Bone marrow (tissue), 2 donors: ENCODE measurements at regions not wholly inside any gene's neighbourhood (a gene's known extent, or its start where the extent isn't known, plus 50 kb on each side); places are given as distances from the start of the nearest gene placed in this dataset.

Experiments
- DNase-seq, 2 donors: peaks; one replicate each; lab custom pipeline; 2025; lab: John Stamatoyannopoulos, UW

GRCh38 chr5:30932273-30933017 is 261.0 kb upstream of the CDH6 start:
- no peak for DNase-seq

DNA sequence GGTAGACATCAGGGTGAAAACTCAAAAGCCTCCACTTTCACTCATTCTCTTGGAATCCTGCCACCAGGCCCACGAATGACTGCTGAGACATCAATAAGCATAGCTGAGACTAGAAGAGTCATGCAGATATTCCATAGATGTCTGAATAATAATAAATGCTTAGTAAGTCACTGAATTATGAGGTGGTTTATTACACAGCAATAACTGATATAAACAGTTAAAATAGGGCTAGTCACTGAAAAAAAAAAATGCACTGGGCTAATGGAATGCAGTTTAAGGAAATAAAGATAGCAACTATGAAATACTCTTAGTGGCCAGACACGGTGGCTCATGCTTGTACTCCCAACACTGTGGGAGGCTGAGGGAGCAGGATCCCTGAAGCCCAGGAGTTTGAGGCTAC is 262.8 kb upstream of the CDH6 start:
- DNase-seq = no peak

DNA sequence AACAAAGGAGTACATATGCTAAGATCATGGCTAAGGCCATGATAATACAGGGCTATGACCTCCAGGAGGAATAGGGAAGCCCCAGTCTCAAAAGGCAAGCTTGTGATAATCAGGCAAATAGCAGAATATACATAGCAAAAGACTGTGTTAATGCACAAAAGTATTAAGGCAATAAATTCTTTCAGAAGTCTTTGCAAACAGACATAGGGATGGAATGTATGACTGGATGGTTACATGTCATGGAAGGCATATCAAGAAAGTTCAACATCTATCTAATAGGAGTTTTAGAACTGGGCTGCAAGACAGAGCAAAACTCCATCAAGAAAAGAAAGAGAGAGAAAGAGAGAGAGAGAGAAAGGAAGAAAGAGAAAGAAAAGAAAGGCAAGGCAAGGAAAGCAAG is 264.5 kb upstream of the CDH6 start:
- no peak for DNase-seq

GRCh38 chr5:30926218-30926617 is 267.3 kb upstream of the CDH6 start:
- no peak for DNase-seq

DNA sequence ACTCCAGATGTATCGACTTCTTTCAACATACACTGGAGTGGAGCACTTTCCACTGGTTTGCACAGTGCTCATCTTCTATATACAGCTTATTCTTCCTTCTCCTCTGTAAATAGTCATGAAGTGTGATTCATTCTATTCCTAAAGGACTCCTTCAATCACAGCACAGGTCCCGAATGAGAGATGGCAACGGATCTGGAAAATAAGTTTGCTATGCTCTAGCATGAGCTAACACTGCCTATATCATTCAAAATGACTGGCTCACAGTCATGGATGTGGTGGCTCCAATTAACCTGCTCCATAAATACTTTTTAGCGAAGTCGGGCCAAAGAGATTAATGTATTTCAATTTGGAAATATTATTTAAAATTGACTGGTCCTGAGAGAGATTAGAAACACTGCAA is 272.1 kb upstream of the CDH6 start:
- DNase-seq = no peak

DNA sequence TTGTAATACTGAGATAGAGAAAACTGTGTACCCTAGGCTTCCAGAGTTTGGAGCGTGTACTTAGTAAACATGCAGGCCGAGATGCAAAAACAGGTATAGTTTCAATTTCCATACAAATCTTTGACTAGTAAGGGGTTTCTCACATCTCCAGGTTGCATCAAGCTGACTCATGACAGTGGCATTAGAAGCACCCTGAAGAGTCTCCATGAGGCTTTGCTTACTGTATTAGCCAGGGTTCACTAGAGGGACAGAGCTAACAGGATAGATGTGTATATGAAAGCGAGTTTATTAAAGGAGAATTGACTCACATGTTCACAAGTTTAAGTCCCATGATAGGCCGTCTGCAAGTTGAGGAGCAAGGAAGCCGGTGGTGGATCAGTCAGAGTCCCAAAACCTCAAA is 275.3 kb upstream of the CDH6 start:
- DNase-seq = no peak

- no peak for DNase-seq
Measured at GRCh38 chr5:30908356-30908755, 285.1 kb upstream of the CDH6 start.

DNA sequence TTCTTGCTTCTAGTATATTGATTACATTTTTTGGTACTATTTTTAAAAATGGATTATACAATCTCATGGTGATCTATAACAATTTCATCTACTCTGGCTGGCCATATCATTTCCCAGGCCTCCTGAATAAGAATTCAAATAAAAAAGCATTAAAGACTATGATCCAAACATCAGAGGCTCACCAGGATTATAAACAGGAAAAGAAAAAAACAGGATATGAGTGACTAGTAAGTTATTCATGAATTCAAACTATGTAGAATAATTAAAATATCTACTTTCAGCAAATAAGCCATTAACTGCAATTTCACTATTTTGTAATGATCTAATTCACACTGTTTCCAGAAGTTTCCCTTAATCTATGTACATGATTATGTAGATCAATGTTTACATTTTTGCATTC is 293.1 kb upstream of the CDH6 start:
- DNase-seq = no peak

DNA sequence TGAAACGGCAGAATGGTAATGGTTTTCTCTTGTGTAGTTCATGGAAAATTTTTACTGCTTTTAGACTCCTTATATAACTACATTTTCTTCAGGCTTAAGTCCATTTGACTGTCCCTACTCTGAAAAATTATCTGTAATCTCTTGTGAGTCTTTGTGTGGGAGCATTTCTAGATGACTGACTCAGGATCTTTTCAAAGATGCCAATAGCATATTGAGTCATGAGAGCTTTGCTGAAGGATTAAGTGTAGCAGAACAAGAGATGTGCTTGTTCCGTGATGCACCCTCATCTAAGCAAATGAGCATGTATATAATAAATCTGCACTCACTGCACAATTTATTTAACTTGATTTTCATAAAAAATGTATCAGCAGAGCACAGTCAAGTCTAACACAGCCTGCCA is 298.7 kb upstream of the CDH6 start:
- no peak for DNase-seq

DNA sequence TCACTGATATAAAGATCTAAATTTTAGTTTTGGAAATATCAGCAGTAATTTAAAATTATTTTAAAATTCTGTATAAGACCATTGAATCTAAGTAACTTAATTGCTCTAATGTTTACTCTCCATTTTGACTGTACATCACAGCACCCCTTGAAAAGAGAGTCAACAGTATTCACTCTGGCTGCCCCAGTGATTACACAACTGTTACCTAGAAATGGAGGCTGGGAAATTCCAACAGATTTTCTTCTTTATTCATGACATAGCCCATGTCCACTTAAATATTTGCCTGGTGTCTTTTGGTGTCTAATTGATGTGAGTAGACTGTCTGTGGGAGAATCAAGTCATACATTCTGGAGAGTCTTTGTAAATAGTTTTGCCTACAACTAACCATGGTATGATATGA is 301.8 kb upstream of the CDH6 start:
- DNase-seq = no peak

- DNase-seq = no peak
Measured at GRCh38 chr5:30890377-30890776, 303.1 kb upstream of the CDH6 start.

DNA sequence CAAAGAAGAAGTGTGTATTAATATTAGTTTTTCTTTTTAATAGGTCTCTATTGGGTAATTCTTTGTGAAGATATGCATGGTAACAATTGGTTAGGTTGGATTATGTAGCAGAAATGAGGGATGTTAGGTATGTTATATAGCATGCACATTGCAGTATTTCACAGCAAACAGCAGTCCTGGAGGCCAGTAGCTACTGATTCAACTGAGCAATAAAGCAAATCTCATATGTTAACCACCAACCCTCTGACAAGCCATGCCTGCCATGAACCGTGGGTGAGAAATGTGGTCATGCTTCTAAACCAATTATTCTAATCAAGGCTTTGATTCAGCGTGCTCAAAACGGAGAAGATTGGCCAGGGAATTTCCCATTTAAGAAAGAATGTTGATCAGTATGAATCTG is 313.0 kb upstream of the CDH6 start:
- DNase-seq = no peak

- DNase-seq = no peak
Measured at GRCh38 chr5:30879887-30880286, 313.6 kb upstream of the CDH6 start.

- DNase-seq = no peak
Measured at GRCh38 chr5:30878746-30879145, 314.7 kb upstream of the CDH6 start.

DNA sequence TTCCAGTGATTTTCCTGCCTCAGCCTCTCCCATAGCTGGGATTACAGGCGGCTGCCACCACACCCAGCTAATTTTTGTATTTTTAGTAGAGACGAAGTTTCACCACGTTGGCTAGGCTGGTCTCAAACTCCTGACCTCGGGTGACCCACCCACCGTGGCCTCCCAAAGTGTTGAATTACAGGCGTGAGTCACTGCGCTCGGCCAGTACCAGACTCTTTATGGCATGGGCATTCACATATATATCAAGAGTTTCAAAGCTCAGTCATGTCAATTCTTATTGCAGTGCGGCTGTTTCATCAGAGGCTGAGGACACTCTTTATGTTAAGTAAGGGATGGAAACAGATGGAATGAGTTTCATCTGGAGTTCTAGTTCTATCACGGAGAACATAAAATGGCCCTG is 315.2 kb upstream of the CDH6 start:
- DNase-seq = no peak

DNA sequence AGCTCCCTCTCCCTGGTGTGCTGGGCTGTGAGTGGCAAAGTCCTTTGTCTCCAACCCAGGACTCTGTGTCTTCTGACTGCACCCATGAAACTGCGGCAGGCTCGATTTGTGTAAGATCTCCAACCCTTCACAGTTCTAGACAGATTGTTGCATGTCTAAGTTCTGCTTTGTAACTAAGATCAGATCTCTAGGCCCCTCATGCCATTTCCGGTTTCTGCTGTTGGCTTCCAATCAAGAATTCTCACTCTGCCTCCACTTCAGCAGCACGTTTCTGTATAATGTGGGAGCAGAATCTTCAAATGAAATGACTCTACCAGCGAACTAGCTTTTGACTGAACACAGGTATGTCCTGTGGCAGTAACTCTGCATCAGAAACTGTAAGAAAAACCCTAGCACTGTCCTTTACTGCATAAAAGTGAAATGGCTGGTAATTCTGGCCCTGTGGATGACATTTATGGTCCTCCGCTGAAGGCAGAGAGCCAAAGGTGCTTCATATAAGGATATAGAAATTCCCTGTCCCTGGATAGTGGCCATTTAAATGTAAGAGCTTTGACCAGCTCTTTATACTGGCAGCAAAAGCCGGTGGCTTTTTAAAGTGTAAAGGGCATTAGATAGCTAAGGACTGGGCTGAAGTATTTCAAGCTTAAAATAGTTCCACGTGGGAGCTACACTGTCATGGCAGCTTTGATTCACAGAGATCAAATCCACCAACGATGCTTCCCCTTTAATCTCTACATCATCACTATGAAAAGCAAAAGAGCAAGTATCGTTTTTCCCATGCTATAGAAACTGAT is 319.0 kb upstream of the CDH6 start:
- no peak for DNase-seq

GRCh38 chr5:30871196-30871595 is 322.3 kb upstream of the CDH6 start:
- no peak for DNase-seq

- DNase-seq = no peak
Measured at GRCh38 chr5:30867711-30868110, 325.8 kb upstream of the CDH6 start.

DNA sequence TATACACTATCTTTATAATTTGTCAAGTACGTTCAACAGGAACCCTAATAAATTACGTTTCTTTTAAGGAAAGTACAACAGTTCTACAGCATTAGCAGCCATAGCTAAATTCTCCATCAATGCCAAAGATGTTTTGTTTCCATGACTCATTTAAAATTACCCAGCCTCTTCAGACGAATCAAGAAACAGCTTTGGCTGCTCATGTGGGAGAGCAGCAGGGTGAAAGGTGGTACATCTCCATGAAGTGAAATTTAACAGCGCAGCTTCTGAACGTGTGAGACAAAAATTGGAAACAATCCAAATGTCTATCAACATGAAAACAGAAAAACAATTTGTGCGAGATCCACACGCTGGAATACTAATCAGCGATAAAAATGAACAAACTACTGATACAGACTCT is 327.3 kb upstream of the CDH6 start:
- no peak for DNase-seq

- DNase-seq = no peak
Measured at GRCh38 chr5:30856242-30856641, 337.2 kb upstream of the CDH6 start.

DNA sequence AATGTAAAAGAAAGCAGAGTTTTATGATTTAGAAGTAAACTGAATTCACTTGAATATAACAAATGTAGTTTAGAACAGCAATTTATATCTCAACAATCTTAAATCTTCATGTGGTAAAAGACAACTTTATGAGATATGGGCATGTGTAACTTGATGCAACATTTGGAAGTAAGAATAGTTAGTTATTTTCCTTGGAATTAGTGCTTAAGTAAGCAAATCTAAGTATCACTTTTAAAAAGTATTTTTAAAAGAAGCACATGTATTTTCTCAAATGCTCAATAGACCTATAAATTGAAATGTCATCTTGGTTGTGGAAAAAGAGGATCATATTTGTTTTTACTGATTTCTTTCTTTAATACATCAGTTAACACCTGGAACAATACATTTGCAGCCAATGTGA is 340.3 kb upstream of the CDH6 start:
- no peak for DNase-seq

- no peak for DNase-seq
Measured at GRCh38 chr5:30850866-30851265, 342.6 kb upstream of the CDH6 start.

DNA sequence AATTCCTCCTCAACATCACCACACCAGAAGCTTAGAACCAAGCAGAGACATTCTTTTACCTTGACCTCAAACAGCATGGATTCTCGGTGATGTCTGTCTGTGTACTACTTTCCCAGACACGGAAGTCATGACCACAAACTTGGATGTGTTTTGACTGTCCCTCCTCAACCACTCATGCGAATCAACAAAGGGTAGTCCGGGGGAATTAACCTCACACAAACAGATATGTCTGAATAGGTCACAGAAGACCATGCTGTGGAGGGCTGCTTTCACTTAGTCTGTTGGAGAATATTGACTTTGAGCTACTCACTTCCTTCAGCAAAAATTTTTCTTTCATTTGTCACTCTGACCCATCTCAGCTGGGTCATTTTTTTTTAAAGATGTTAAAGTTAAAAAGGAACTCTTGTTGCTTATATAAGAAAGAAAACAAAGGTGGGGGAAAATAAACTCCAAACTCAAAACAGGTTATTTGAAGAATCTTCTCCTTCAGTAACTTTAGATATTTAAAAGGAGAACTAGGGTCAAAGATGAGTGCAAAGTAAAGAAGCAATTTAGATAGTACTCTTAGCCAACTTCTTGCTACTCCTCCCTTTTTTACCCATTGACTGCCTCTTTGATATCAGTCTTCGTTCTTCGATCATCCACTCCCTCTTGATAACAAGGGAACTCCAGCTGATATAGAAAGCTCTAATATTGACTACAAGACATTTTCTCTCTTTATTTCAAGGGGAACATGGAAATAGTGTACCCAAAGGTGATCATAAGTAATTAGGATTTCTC is 343.4 kb upstream of the CDH6 start:
- DNase-seq = no peak
